ENCODE measurements at regions not wholly inside any gene's neighbourhood (a gene's known extent, or its start where the extent isn't known, plus 50 kb on each side); places are given as distances from the start of the nearest gene placed in this dataset.
A peak's percentile ranks its signal among the peaks of the same experiment; 100 is the strongest.

DNA sequence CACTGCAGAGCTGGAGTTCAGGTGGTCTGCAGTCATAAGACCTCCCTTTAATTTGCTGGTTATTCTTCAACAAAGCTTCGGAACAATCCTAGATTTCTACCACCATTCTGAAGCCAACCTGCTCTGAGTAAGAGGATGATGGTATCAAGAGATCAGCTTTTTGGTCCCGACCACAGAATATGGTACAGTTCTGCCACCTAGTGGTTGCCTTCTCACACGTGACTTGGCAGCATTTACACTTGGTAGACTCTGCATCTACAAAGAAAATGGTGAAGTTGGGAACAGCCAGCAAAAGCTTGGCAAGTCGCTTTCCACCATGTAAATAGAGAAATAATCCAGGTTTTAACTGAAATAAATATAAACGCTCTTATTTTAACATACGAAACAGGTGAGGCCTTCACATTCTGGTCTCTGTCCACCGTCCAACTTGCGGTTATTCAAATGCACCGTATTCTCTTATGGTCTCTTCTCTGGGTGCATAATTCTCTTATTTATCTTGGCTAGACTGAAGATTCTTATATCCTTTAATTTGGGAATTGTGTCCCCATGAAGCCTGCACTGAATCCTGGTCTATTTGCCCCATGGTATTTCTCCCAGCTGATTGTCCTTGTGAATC lies 173.9 kb upstream of the GRM3 start:
- no peak for TF ChIP-seq ZBTB1 (CRISPR knock-in tag; IDR thresholded peaks at IDR 0.05; ENCODE audit: borderline replicate concordance, low read depth)
- TF ChIP-seq SMC3 (conservative IDR thresholded peaks at IDR 0.05; ENCODE audit: insufficient read depth, low read depth, low read length): peak; percentile 53
- TF ChIP-seq ZNF23 (CRISPR knock-in tag; IDR thresholded peaks at IDR 0.05): no peak
- TF ChIP-seq, protein P1, sequence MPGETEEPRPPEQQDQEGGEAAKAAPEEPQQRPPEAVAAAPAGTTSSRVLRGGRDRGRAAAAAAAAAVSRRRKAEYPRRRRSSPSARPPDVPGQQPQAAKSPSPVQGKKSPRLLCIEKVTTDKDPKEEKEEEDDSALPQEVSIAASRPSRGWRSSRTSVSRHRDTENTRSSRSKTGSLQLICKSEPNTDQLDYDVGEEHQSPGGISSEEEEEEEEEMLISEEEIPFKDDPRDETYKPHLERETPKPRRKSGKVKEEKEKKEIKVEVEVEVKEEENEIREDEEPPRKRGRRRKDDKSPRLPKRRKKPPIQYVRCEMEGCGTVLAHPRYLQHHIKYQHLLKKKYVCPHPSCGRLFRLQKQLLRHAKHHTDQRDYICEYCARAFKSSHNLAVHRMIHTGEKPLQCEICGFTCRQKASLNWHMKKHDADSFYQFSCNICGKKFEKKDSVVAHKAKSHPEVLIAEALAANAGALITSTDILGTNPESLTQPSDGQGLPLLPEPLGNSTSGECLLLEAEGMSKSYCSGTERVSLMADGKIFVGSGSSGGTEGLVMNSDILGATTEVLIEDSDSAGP (CRISPR knock-in tag; IDR thresholded peaks at IDR 0.05): no peak

All from K562 (cell line).